ENCODE measurements at regions not wholly inside any gene's neighbourhood (a gene's known extent, or its start where the extent isn't known, plus 50 kb on each side); places are given as distances from the start of the nearest gene placed in this dataset.

DNA sequence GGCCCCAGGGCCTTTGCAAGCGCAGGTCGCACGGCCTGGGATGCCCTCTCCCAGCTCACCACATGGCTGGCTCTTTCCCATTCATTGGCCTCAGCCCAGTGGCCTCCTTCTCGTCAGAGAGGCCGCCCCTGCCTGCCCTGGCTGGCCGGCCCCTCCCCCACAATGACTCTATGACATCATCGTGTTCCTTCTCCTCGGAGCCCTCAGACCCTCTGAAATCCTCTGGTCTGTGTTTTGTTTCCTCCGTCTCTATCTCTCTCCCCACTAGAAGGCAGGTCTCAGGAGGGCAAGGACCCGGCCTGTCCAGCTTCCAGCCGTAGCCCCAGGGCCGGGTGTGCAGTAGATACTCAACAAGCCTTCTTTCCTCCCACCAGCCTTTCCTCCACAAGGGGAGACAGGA, 164.8 kb upstream of the FOXF1 start:
- Mint-ChIP-seq H3K4me3 (ENCODE audit: unreplicated experiment) (no peak overlapping the region), H3K27ac (ENCODE audit: unreplicated experiment) (no peak overlapping the region), H3K27me3 (ENCODE audit: insufficient read depth, unreplicated experiment) (peaks cover 38% of the 10 kb centered on the region), H3K36me3 (ENCODE audit: insufficient read depth, unreplicated experiment) (no peaks in the 10 kb centered on the region), H3K4me1 (ENCODE audit: low read depth, unreplicated experiment) (no peaks in the 10 kb centered on the region), H3K9me3 (ENCODE audit: unreplicated experiment) (no peaks in the 10 kb centered on the region)
- Histone ChIP-seq H3K27me3 (replicated peaks; ENCODE audit: control insufficient read depth, insufficient read depth, low read length) (peaks cover 1% of the 10 kb centered on the region; the same call in 1 of the 2 replicates), H3K4me1 (no peaks in the 10 kb centered on the region), H3K36me3 (ENCODE audit: control insufficient read depth, insufficient read depth, low read length) (no peaks in the 10 kb centered on the region), H3K4me3 (ENCODE audit: low read depth, low read length) (no peak overlapping the region), H3K9me3 (no peaks in the 10 kb centered on the region)
- ChIA-PET CTCF (no interaction called here), POLR2A (no interaction called here)
- intact Hi-C loops (cut with micrococcal nuclease; ENCODE audit: unreplicated experiment), result no loop called here
- no peak for DNase-seq
- no peak for TF ChIP-seq CTCF (IDR thresholded peaks at IDR 0.05; ENCODE audit: insufficient read depth in 1 of 2, low read depth in 1 of 2, low read length in 1 of 2, severe bottlenecking in 1 of 2, unreplicated experiment in 1 of 2)
- BruUV-seq (replicated peaks), result no TSS peak

DNA sequence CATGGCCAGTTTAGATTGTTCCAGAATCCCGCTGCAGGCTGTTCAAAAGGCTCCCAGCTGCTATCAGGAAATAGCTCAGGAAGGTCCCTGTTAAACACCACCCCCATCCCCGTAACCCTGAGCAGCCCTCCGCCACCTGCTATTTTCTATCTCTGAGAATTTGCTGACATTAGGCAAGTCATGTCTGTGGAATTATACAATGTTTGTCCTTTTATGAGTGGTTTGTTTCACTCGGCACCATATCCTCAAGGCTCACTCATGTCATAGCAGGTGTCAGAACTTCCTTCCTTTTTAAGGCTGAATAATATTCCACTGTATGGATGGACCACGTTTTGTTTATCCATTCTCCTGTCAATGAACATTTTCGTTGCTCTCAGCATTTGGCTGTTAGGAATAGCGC, 164.3 kb upstream of the FOXF1 start:
- Mint-ChIP-seq H3K27ac (ENCODE audit: unreplicated experiment) (no peak overlapping the region), H3K36me3 (ENCODE audit: insufficient read depth, unreplicated experiment) (no peaks in the 10 kb centered on the region), H3K4me3 (ENCODE audit: unreplicated experiment) (no peak overlapping the region), H3K4me1 (ENCODE audit: low read depth, unreplicated experiment) (no peaks in the 10 kb centered on the region), H3K27me3 (ENCODE audit: insufficient read depth, unreplicated experiment) (peaks cover 42% of the 10 kb centered on the region), H3K9me3 (ENCODE audit: unreplicated experiment) (no peaks in the 10 kb centered on the region)
- H3K4me3 ChIP-seq (ENCODE audit: low read depth, low read length), result no peak overlapping the region
- no peak for TF ChIP-seq CTCF (IDR thresholded peaks at IDR 0.05; ENCODE audit: insufficient read depth in 1 of 2, low read depth in 1 of 2, low read length in 1 of 2, severe bottlenecking in 1 of 2, unreplicated experiment in 1 of 2)
- POLR2A ChIA-PET, result no interaction called here
- H3K27me3 ChIP-seq (replicated peaks; ENCODE audit: control insufficient read depth, insufficient read depth, low read length), result peaks cover under 1% of the 10 kb centered on the region; the same call in 1 of the 2 replicates
- intact Hi-C loops (cut with micrococcal nuclease; ENCODE audit: unreplicated experiment), result no loop called here
- no peaks in the 10 kb centered on the region for H3K4me1 ChIP-seq
- no TSS peak for BruUV-seq (replicated peaks)
- H3K36me3 ChIP-seq (ENCODE audit: control insufficient read depth, insufficient read depth, low read length), result no peaks in the 10 kb centered on the region
- no peak for DNase-seq
- H3K9me3 ChIP-seq, result no peaks in the 10 kb centered on the region
- CTCF ChIA-PET, result no interaction called here

DNA sequence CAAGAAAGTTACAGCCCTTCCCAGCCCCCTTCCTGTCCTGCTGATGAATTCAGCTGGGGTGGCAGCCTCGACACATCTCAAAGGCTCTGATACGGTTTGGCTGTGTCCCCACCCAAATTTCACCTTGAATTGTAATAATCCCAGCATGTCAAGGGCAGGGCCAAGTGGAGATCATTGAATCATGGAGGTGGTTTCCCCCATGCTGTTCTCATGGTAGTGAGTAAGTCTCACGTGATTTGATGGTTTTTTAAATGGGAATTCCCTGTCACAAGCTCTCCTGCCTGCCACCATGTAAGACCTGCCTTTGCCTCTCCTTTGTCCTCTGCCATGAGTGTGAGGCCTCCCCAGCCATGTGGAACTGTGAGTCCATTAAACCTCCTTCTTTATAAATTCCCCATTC, 163.2 kb upstream of the FOXF1 start:
- ChIA-PET CTCF (no interaction called here), POLR2A (no interaction called here)
- BruUV-seq (replicated peaks), result no TSS peak
- H3K4me1 Mint-ChIP-seq (ENCODE audit: low read depth, unreplicated experiment), result no peaks in the 10 kb centered on the region
- intact Hi-C loops (cut with micrococcal nuclease; ENCODE audit: unreplicated experiment), result no loop called here
- H3K36me3 Mint-ChIP-seq (ENCODE audit: insufficient read depth, unreplicated experiment), result no peaks in the 10 kb centered on the region
- peaks cover 42% of the 10 kb centered on the region for H3K27me3 Mint-ChIP-seq (ENCODE audit: insufficient read depth, unreplicated experiment)
- H3K9me3 ChIP-seq, result no peaks in the 10 kb centered on the region
- H3K27me3 ChIP-seq (replicated peaks; ENCODE audit: control insufficient read depth, insufficient read depth, low read length), result no peaks in the 10 kb centered on the region; the same call in 1 of the 2 replicates
- H3K9me3 Mint-ChIP-seq (ENCODE audit: unreplicated experiment), result no peaks in the 10 kb centered on the region
- H3K4me3 Mint-ChIP-seq (ENCODE audit: unreplicated experiment), result no peak overlapping the region
- DNase-seq, result no peak
- no peak overlapping the region for H3K4me3 ChIP-seq (ENCODE audit: low read depth, low read length)
- no peaks in the 10 kb centered on the region for H3K4me1 ChIP-seq
- TF ChIP-seq CTCF (IDR thresholded peaks at IDR 0.05; ENCODE audit: insufficient read depth in 1 of 2, low read depth in 1 of 2, low read length in 1 of 2, severe bottlenecking in 1 of 2, unreplicated experiment in 1 of 2), result no peak
- H3K27ac Mint-ChIP-seq (ENCODE audit: unreplicated experiment), result no peak overlapping the region
- no peaks in the 10 kb centered on the region for H3K36me3 ChIP-seq (ENCODE audit: control insufficient read depth, insufficient read depth, low read length)
